Endothelial cell (in vitro differentiated cells): ENCODE measurements at regions not wholly inside any gene's neighbourhood (a gene's known extent, or its start where the extent isn't known, plus 50 kb on each side); places are given as distances from the start of the nearest gene placed in this dataset.

Experiments used
- DNase-seq: peaks from one replicate; pipeline ENCODE4 v3.0.0; 2021; ENCODE audit warnings: low spot score
- H3K27ac Mint-ChIP-seq: one replicate; pipeline ENCODE4 v1.8.0; 2021; ENCODE audit warnings: mixed read lengths, inconsistent platforms; ENCODE audit not compliant: unreplicated experiment
- H3K27me3 Mint-ChIP-seq: one replicate; pipeline ENCODE4 v1.8.0; 2021; ENCODE audit warnings: mild to moderate bottlenecking, moderate library complexity, mixed read lengths, inconsistent platforms; ENCODE audit not compliant: unreplicated experiment
- H3K36me3 Mint-ChIP-seq: one replicate; pipeline ENCODE4 v1.8.0; 2021; ENCODE audit warnings: mild to moderate bottlenecking, low read depth, mixed read lengths, inconsistent platforms; ENCODE audit not compliant: unreplicated experiment
- H3K4me1 Mint-ChIP-seq: one replicate; pipeline ENCODE4 v1.8.0; 2021; ENCODE audit warnings: mild to moderate bottlenecking, mixed read lengths, inconsistent platforms; ENCODE audit not compliant: unreplicated experiment
- H3K4me3 Mint-ChIP-seq: one replicate; pipeline ENCODE4 v1.8.0; 2021; ENCODE audit warnings: mild to moderate bottlenecking, mixed read lengths, inconsistent platforms; ENCODE audit not compliant: unreplicated experiment
- H3K9me3 Mint-ChIP-seq: one replicate; pipeline ENCODE4 v1.8.0; 2021; ENCODE audit warnings: mixed read lengths, inconsistent platforms; ENCODE audit not compliant: unreplicated experiment
- CTCF ChIP-seq: fragments of 200-600 bp; sonication (generic); IDR thresholded peaks from one replicate; pipeline ENCODE4 v1.5.0; 2021; ENCODE audit warnings: antibody characterized with exemption; ENCODE audit not compliant: unreplicated experiment

GRCh38 chr2:10220902-10221391 is 81.8 kb upstream of the HPCAL1 start:
- Mint-ChIP-seq H3K27ac (no peak overlapping the region), H3K4me1 (peaks cover 4% of the 10 kb centered on the region)
- no peak for TF ChIP-seq CTCF

GRCh38 chr2:10221443-10221842 is 81.3 kb upstream of the HPCAL1 start:
- no peak overlapping the region for H3K27ac Mint-ChIP-seq
- TF ChIP-seq CTCF = no peak
- no peak overlapping the region for H3K4me3 Mint-ChIP-seq
- H3K27me3 Mint-ChIP-seq = peaks cover 5% of the 10 kb centered on the region
- H3K4me1 Mint-ChIP-seq = peaks cover 4% of the 10 kb centered on the region
- DNase-seq = no peak
- H3K9me3 Mint-ChIP-seq = no peaks in the 10 kb centered on the region
- H3K36me3 Mint-ChIP-seq = no peaks in the 10 kb centered on the region

More at GRCh38 chr2:10220902-10221391, 81.8 kb upstream of the HPCAL1 start:
- DNase-seq = no peak
- H3K4me3 Mint-ChIP-seq = no peak overlapping the region
- no peaks in the 10 kb centered on the region for H3K36me3 Mint-ChIP-seq
- H3K9me3 Mint-ChIP-seq = no peaks in the 10 kb centered on the region
- H3K27me3 Mint-ChIP-seq = peaks cover 4% of the 10 kb centered on the region

GRCh38 chr2:10221976-10222870 is 80.5 kb upstream of the HPCAL1 start:
- TF ChIP-seq CTCF = no peak
- Mint-ChIP-seq H3K4me3 (no peak overlapping the region), H3K4me1 (peaks cover 4% of the 10 kb centered on the region), H3K9me3 (no peaks in the 10 kb centered on the region), H3K27me3 (peaks cover 5% of the 10 kb centered on the region), H3K36me3 (no peaks in the 10 kb centered on the region), H3K27ac (no peak overlapping the region)
- DNase-seq = no peak

GRCh38 chr2:10223471-10223870 is 79.2 kb upstream of the HPCAL1 start:
- DNase-seq = no peak
- no peak overlapping the region for H3K27ac Mint-ChIP-seq
- H3K27me3 Mint-ChIP-seq = peaks cover 5% of the 10 kb centered on the region
- H3K4me3 Mint-ChIP-seq = no peak overlapping the region
- H3K9me3 Mint-ChIP-seq = no peaks in the 10 kb centered on the region
- peaks cover 4% of the 10 kb centered on the region for H3K4me1 Mint-ChIP-seq
- H3K36me3 Mint-ChIP-seq = no peaks in the 10 kb centered on the region
- no peak for TF ChIP-seq CTCF
